GM19455 (cell line): ENCODE measurements at regions not wholly inside any gene's neighbourhood (a gene's known extent, or its start where the extent isn't known, plus 50 kb on each side); places are given as distances from the start of the nearest gene placed in this dataset.
A peak's percentile ranks its signal among the peaks of the same experiment; 100 is the strongest.
"Not testable (repeated sequence)": the region's sequence is repeated elsewhere in the genome, so short reads cannot be mapped to it uniquely, and the experiment has no call there.

Experiments
- ATAC-seq: cut with Tn5 transposase; IDR thresholded peaks from one replicate; pipeline ENCODE4 v1.9.1; 2021; ENCODE audit not compliant: unreplicated experiment

- not testable (repeated sequence) for ATAC-seq
These were observed 68.7 kb upstream of the ZFAND5 start for GRCh38 chr9:72433616-72434267.

GRCh38 chr9:72431036-72431435 lies 66.0 kb upstream of the ZFAND5 start:
- ATAC-seq: no peak

- no peak for ATAC-seq
These were observed 63.3 kb upstream of the ZFAND5 start for GRCh38 chr9:72428329-72428728.

GRCh38 chr9:72427801-72428200 lies 62.8 kb upstream of the ZFAND5 start:
- no peak for ATAC-seq

GRCh38 chr9:72424131-72424530 lies 59.1 kb upstream of the ZFAND5 start:
- ATAC-seq: no peak

GRCh38 chr9:72422214-72422613 lies 57.2 kb upstream of the ZFAND5 start:
- no peak for ATAC-seq

GRCh38 chr9:72420783-72421182 lies 55.8 kb upstream of the ZFAND5 start:
- no peak for ATAC-seq

- no peak for ATAC-seq
These were observed 50.9 kb upstream of the ZFAND5 start for GRCh38 chr9:72415948-72416347.

- ATAC-seq: peak; percentile 69
These were observed 50.2 kb upstream of the ZFAND5 start for GRCh38 chr9:72415163-72415562.
